HG03196 (cell line): ENCODE measurements at regions not wholly inside any gene's neighbourhood (a gene's known extent, or its start where the extent isn't known, plus 50 kb on each side); places are given as distances from the start of the nearest gene placed in this dataset.

Source experiments
- ATAC-seq: cut with Tn5 transposase; IDR thresholded peaks from one replicate; pipeline ENCODE4 v1.9.1; 2021; ENCODE audit not compliant: unreplicated experiment

DNA sequence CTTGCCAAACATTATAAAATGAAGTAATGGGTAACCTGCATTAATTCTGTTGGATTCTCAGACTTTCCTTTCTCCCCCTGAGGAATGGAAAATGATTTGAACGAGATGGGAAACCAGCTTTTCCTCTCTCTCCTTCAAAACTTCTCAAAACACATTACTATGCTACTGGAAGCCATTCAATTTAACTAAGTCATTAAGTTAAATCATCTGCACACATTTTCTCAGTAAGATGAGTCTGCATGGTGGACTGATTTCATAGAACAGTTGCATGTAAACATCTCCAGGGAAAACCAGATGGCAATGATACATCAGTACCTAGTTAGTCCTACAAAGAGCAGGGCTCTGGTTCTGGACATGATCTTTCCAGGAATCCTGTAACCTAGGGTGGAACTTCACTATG lies 59.9 kb downstream of the BMP4 start:
- ATAC-seq: no peak

DNA sequence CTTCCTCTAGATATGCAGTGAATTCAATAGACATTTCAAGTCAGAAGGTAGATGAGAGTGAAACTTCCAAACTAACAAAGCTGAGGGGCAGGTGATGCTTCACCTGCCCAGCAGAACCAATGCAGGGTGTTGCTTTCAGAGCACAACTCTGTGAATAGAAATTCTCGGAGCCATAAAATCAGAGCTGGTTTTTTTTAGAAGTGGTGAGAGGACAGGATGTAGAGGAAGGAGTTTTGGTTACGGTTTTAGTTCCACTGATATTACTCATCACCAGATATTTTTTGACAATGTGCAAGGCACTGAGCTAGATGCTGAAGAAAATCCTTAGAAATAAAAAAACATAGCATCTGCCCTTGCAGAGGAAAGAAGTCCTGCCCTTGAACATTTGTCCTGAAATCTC lies 62.2 kb downstream of the BMP4 start:
- peak; percentile 63 for ATAC-seq

DNA sequence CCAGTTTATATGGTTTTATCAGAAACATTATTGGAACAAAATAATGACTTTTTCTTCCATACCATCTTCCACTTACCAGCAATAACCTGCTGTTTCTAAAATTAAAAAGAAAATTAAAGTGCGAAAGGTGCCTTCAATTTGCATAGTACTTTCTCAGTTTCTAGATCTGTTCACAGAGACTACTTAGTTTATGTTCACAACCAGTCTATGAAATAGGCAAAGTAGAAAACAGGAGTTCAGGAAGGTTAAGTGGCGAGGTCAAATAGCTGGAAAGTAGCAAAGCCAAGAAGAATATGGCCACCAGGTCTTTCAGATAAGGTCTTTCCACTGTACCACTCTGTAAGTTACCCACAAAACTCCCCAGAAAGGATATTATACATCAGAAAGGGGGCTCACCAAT lies 63.3 kb downstream of the BMP4 start:
- ATAC-seq: no peak

DNA sequence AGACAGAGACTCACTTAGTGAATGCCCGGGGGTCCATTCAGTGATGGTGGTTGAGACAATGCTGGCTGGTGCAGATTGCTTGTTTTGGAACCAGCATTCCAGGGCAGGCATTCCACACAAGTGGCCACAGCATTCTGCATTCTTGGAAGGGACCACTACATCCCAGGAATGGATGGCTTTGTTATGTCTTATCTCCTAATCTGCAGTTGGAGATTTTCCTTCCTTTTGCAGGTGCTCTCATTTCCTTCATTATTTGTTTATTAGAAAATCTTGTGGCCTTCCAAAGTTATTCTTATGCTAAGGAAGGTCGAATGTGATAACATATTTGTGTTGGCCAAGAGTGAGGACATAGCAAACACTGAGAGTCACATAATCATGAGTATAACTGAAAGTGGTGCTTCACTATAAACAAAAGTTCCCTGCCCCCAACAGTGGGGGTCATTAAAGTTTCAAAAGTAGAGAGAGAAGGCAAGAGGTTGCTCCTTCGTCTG lies 66.0 kb downstream of the BMP4 start:
- no peak for ATAC-seq

DNA sequence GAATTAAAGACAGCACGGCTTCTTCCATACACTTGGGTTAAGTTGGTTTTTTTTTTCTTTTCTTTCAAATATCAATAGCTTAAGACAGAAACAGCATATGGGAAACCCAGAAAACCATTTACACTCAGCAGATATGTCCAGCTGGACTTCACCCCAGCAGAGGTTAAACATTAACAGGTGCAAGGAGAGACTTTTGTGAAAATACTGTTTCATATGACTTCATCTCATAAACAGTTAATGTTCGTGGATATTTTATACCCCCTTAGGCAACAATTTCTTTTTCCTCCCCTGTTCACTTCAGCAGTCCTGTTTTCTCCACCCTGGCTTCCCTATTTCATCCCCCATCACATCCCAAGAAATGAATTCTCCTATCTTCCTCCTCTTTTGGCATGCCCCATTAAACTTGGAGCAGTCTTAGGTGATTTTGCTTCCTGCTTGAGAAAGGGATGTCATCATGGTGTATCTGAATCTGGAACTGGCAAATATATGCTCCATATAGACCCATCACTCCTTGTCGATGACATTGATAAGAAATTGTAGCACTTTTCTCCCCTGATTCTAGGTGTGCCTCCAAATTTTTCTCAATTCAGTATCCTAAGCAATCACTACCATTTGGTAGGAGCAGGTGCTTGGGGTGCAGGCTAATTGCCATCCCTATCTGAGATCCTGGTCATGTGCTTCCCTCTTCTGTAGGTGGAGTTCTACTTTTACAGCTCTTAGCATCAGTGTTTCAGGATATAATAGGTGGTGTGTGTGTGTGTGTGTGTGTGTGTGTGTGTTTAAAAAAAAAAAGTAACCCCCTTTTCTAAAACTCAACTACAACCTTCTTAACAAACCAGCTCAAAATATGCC lies 67.9 kb downstream of the BMP4 start:
- ATAC-seq: no peak

DNA sequence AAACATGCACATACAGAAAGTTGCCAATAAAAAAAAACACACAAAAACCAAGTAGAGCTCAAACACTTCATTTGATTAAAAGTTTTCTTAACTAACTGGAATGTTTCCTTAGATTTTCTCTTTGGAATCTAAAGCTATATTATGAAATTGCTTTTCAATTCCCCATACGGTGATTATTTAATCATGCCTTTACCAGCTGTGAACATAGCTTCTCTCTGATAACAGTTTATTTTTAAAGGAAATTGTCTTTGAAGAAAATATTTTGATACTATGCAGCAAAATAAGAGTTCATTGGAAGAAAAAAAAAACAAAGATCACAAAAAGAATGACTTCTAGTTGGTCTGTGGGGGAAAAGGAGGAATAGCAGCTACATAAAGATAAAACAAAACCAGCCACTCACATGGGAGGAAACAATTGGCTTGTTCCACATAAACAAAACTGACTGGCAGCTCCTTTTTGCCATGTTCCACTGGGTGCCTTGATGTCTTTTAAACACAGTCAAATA lies 71.4 kb downstream of the BMP4 start:
- no peak for ATAC-seq

DNA sequence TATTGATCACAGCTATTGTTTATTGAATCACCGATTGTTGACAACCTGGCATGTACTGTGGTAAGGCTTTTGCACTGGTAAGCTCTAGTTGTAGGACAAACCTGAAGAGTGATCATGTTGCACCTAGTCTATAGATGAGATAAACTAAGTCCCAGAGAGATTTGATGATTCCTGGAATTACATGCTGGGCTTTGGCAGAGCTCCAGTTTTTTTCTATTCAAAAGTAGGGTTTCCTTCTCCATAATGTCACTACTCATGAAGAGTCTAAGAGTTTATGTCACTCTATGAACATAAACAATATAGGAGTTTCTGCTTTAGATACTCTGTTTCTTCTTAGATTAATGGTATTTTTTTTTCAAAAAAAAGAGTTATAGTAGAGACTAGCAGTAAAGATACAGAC lies 72.0 kb downstream of the BMP4 start:
- ATAC-seq: no peak

DNA sequence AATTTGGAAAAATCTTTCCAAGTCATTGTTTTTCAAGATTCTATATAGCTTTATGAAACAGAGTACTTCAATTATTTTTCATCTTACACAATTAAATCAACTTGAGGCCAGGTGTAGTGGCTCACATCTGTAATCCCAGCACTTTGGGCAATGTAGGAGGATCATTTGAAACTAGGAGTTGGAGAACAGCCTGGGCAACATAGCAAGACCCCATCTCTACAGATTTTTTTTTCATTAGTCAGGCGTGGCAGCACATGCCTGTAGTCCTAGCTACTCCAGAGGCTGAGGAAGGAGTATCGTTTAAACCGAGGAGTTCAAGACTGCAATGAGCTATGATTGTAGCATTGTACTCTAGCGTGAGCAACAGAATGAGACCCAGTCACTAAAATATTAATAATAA lies 72.9 kb downstream of the BMP4 start:
- ATAC-seq: no peak

DNA sequence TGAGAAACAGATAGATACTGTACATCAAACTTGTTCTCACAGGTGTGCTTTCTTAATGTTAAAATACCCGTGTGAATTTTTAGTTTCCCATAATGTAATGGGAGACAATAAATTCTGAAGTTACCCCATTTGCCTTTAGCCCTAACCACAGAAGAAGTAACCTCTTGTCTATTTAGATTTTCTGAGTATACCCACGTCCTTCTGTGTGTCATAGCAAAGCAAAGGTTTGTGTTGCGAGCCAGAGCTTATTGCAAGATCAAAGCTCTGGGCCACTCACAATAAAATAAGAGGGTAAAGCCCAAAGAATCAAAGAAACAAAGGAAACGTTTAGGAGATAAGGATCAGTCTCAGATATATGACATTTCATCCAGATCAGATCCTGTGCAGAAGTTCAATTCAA lies 73.9 kb downstream of the BMP4 start:
- ATAC-seq: no peak

DNA sequence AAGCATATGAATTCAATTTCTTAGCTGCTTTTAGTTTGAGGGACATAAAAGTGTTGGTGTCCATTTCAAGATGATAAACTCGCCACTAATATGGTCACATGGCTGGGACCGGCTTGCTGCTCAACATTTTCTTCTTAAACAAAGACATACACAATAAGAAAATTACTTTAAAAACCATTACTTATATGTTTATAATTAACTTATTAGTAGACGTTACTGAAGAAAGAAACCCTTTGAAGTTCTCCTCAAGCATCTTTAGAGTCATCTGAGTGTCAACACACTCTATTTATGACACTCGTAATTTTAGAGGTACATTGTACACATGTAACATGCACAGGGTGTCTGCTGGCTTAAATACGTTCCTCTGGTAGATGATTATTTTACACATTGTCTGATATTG lies 74.7 kb downstream of the BMP4 start:
- ATAC-seq: no peak

DNA sequence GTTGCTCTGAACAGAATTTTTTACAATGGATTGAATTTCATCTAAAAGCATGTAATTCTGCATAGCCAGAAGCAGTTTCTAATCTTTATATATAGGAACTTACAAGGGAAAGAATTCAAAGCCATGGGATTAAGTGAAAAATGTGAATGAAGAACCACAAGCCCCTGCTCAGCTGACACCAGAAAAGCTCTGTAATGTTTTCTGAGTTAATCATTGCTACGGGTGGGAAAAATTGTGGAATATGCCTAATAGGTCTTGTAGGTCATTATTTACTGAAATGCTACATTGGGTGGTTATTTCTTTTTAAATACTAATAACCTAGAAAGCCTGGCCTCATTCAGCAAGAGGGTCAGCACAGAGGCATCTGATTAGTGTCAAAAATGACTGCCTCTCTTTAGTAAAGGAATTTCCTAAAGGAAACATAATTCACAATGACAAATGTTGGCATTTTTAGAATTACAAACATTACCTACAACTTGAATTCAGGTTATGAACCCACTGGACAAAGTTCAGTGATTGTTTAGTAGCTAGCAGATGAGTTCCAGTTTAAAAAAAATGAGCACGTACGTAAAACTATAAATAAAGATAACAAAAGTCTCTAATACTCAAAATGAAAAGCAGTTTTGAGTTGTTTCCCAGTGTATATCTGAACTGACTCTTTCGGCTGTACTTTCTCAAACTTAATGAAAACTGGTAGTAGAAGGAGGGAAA lies 75.3 kb downstream of the BMP4 start:
- ATAC-seq: no peak

DNA sequence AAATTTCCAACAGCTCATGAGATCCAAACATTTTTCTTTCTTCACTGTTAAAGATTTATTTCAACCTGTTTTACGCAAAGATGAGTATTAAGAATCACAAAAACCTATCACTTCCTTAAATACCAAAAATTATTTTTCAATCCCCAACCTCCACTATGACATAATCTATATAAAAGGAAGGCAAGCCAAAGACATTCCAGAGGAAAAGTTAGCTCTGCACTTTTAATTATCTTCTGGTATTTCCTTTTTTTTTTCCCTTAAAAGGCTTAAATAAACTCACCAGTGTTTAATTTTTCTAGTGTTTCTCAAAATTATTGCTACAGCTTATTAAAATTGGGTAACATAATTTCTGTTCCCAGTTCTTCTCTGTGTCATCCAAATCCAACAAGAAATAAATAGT lies 75.9 kb downstream of the BMP4 start:
- no peak for ATAC-seq

DNA sequence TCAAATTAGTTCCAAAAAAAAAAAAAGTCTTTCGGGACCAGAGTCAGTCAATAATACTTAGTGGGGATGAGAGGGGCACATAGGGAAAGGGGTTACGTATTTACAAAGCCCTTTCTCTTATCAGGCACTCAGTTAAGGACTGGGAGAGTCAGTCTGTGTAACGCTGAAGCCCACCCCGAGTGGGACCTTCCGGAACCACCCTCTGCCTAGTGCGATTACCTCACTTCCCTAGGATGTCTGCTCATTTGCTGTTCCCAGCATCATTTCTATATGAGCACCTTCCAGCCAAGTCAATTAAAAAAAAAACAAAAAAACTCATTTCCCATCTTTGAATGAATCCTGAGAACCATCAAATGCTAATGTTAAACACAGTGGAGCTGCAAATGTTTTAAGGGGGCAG lies 76.9 kb downstream of the BMP4 start:
- ATAC-seq: no peak

DNA sequence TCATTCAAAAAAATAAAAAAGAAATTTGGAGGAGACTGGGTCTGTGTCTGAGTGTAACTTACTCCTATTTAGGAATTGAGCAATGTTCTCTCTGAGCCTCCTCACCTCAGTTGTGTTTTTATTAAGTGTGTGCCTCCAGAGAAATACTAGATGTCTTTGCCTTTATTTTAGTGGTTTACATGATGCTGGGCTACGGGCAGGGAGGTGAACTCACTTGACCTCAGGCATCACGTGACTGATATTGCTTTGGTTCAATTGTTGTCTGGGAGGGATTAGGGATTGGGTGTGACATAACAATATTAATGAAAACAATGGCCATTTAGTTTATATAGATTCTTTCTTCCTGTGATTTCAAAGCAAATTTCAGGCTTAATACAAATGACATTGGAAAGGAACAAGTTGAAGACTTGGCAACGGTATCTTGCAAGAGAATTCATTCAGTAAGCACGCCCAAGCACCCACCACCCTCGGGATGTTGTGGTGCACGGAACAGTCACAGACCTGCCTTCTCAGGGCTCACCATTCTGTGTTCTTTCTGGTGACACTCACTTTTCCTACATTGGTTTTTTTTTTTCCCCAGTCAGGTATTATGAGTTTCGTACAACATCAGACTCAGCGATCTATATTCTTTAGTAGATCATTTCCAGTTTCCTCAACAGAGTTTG lies 77.5 kb downstream of the BMP4 start:
- no peak for ATAC-seq

DNA sequence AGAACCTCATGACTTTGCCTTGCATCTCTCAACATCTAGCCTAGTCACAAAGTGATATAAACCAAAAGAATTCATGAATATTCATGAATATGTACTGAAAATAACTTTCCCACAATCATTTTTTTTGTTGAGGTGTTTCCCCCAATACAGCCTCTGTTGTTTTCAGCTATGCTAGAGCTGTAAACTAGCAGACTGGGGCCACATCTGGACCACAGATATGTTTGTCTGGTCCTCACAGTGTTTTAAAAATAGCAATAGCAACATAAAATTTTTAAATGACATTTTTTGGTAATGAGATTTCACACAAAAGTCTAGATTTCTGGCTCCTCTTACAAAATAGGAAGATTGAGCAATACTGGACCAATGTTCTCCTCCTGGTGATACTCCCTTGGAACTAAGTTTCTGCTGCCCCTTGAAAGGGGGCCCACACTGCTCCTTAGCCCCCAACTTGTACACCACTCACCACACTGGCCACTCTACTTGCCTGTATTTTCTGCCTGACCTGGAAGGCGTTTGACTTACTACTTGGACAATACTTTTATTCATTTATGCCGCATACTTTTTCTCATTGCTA lies 81.2 kb downstream of the BMP4 start:
- ATAC-seq: no peak

DNA sequence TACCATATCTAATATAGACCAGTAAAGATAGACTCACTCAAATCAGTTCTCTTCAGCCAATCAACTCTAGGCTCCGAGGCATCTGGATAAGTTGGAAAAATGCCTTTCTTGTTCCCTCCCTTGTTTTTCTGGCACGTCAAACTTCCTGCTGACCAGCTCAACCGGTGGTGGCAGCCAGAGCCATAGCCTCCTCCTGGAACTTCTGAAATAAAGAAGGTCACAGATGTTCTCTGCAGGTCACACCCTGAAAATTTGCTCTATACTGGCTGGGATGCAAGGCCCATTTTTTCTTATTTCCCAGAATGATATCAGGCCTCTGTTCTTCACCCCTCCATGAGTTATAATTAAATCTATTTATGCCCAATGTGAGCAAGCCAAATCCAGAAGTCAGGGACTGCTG lies 81.9 kb downstream of the BMP4 start:
- no peak for ATAC-seq

DNA sequence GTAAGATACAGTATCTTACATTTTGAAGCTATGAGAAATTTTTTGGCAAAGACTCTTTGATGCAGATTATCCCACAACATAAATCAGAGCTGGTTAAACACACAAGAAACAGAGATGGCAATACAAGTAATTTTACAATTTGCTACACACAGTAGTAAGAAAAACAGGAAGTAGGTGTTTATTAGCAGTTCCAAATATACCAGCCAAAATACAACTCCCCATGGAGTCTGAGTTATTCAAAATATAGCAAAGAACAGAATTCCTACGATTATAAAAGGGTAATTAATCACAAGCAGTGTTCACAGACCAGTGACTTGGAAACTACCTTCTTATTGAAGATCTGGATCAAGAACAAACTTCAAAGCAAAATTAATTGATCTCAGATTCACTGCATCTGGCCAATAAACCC lies 83.9 kb downstream of the BMP4 start:
- no peak for ATAC-seq

DNA sequence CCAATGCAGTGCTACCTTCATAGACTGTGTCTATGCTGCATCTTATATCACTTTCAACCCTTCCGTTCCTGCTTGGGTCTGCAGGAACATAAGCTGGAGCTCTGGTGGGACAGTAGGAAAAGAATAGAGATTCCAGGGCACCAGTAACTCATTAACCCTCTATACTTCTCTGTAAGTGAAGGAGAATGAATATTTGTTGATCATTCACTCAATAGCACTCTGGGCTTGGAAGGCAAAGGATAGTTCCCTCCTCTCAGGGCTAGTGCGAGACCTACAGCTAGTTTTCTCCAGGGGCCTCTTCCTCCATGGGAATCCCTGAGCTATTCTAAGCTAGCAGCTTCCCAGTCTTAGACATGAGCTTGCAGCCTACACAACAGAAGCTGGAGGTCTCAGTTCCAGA lies 84.7 kb downstream of the BMP4 start:
- ATAC-seq: no peak

DNA sequence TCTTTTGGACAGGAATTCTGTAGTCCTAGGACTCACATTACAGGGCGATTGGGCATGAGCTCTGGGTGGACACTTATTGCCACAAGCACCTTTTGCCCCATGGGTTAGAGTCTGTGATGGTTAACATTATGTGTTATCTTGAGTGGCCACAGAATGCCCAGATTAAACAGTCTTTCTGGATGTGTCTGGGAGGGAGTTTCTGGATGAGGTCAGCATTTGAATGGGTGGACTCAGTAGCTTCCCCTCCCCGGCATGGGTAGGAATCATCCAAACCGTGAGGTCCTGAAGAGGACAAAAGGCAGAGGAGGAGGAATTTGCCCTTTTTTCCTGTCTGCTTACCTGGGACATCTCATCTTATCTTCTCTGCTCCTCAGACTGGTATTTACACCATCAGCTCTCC lies 85.6 kb downstream of the BMP4 start:
- ATAC-seq: no peak

DNA sequence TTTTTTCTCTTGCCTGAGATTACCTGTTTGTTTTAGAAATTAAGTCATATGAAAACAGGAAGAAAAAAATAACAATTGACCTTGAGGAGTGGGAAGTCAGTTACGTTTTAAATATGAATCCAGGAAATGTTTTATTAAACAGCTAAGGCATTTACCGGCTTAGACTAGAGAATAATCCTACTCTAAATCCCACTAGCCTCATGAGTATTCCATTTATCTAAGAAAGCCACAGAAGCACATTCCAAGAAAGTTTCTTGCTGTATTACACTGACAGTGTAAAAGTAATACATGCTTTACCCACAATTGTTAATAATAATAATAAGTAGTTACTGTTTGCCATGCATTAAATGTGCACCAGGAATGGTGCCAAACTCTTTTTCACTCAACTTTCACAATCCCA lies 90.9 kb downstream of the BMP4 start:
- no peak for ATAC-seq

DNA sequence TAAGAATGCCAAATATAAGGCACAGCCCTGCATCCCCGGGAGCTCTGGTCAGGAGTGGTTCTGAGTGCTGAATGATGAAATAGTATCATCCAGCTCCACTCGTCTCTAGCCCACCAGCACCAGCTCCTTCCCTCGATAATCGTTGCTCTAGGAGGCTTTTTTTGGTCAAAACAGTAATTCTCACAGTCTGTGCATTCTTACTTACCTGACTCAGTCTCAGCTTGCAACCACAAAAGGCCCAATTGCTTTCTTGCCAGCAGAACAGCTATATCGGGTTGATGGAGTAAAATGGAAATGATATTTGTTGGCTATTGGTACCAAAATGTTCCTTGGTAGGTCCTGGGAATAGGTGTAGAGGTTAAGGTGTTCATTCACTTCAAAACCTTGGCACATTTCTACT lies 94.8 kb downstream of the BMP4 start:
- ATAC-seq: no peak

DNA sequence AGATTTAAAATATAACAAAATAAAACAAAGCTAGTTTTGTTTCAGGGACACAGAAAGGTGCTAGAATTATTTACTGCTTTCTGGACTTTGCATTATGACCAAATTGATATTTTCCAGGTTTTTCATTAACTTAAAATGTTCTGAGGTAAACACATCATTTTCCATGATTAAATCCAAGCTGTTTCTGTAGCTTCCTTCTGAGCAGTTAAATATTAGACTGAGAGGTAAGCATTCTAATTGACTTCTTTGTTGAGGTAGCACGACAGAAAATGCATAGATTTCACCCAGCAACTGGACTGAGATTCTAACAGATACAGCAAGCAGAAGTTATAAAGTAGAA lies 98.3 kb downstream of the BMP4 start:
- ATAC-seq: no peak
